ENCODE measurements at regions not wholly inside any gene's neighbourhood (a gene's known extent, or its start where the extent isn't known, plus 50 kb on each side); places are given as distances from the start of the nearest gene placed in this dataset.

GRCh38 chr4:126223784-126224407 is 909.1 kb downstream of the FAT4 start:
- DNase-seq (ENCODE audit: low read depth): no peak

DNA sequence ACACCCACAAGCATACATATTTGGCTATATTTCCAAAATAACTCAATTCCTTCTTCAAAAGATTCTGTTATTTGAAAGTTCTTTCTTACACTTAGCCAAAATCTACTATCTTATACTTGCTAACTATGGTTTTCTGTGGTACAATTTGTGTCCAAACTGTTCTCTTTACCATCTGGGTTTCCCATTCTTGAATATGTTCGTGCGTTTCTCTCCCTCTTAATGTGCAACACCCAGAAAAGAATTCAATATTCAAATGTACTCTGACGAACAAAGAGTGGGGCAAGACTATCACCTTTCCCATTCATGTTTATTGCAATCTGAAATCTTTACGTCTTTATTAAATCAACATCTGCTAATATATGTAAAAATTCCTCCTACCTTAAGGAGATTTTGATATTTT is 912.7 kb downstream of the FAT4 start:
- no peak for DNase-seq (ENCODE audit: low read depth)

DNA sequence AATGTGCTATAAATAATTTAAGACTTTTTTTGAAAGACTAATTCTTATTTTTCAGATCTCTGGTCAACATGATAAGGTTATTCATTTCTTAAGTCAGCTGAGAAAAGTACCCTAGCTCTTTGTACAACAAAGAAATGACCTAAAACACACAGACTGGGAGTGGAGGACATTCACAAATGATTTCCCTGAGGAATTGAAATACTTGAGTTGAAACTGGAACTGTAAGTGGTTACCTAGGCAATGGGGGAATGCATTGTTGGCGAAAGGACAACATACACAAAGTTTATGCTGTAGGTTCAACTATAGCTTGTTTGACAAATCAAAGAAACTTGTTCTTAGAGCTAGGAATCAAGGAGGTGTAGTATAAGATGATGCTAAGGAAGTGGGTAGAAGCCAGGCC is 915.5 kb downstream of the FAT4 start:
- no peak for DNase-seq (ENCODE audit: low read depth)

DNA sequence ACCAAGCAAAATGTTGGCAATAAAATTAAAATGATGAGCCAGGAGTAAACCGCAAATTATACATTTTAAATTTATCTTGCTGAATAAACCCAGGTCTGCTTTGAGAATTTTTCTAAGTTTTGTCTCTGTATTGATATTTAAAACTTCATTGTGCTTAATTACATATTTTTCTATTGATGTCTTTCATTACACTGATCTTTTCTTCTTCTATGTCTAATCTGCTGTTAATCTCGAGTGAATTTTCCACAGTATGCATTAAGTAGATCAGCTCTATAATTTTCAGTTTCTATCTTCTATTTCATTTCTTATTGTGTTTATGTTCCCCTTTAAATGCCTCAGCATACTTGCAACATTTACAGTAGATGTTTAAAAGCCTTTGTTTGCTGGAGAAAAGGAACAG is 918.7 kb downstream of the FAT4 start:
- DNase-seq (ENCODE audit: low read depth): no peak

DNA sequence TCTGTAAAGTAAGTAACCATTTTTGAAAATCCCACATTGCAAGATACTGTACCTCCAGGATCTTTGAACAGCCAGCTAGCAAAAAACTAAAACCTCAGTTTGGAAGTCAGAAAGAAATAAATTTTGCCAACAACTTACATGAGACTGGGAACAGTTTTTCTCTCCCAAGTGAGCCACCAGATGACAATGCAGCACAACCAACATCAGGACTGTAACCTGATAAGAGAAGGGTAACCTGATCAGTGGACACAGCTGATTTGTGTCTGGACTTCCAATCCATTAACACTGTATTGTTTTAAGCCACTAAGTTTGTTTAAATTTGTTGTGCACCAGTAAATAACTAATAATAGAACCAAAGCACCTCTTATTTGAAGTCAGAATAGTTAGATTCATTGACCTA is 923.3 kb downstream of the FAT4 start:
- no peak for DNase-seq (ENCODE audit: low read depth)

DNA sequence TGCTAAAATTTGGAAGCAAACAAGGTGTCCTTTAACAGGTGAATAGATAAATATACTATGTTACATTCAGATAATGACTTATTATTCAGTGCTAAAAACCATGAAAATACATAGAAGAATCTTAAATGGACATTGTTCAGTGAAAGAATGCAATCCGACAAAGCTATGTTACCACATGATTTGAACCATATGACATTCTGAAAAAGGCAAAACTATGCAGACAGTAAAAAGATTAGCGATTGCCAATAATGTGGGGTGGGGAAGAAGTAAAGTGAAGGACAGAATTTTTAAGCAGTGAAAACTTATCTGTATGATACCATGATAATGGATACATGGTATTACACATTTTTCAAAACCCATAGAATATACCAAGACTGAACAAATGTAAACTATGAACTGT is 926.9 kb downstream of the FAT4 start:
- DNase-seq (ENCODE audit: low read depth): no peak

GRCh38 chr4:126242679-126243390 is 928.1 kb downstream of the FAT4 start:
- DNase-seq (ENCODE audit: low read depth): no peak

DNA sequence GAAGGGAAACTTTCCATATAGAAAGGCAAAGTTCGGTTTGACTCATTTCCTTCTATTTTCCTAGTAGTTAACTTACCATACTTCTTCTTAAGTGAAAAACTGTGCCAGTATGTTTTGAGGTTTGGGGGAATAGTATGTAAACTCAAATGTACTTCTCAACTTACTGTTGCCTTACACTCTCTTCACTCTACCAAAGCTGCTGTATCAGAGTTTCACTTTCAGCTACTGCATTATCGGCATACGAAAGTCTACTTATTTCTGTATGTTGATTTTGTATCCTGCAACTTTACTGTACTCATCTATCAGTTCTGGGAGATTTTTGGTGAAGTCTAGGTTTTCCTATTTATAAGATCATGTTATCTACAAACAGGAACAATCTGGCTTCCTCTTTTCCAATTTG is 932.7 kb downstream of the FAT4 start:
- no peak for DNase-seq (ENCODE audit: low read depth)

GRCh38 chr4:126250006-126250405 is 935.3 kb downstream of the FAT4 start:
- DNase-seq (ENCODE audit: low read depth): no peak

DNA sequence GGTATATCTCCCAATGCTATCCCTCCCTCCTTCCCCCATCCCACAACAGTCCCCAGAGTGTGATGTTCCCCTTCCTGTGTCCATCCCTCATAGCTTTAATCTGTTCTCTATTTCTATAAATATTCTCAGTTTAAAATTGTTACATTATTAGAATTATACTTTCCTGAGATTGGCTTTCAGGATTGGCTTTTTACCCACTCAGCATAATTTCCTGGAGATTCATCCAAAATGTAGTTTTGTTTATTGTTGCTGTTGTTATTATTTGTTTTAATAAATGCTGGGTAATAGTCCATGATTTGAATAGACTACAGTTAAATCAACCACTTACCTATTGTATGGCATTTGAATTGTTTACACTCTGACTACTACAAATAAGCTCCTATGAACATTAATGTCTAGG is 936.4 kb downstream of the FAT4 start:
- no peak for DNase-seq (ENCODE audit: low read depth)

- DNase-seq (ENCODE audit: low read depth): no peak
Observed at GRCh38 chr4:126262665-126263064, 947.9 kb downstream of the FAT4 start.

DNA sequence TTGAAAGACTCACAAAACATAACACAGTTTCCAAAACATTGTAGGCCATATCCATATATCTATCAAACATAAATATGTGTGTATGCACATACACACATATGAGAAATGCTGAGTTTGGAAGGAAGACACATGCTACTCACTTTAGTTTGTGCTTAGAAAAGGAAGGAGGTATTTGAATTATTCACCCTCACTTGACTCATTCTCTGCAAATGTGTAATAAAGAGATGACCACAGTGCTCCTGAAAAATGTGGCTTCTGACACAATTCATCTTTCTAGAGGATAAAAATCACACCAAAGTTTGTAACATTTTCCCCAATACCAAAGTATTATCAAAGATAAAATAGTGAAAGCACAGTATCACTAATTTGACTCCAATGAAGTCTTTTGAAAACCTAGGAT is 950.1 kb downstream of the FAT4 start:
- DNase-seq (ENCODE audit: low read depth): no peak

DNA sequence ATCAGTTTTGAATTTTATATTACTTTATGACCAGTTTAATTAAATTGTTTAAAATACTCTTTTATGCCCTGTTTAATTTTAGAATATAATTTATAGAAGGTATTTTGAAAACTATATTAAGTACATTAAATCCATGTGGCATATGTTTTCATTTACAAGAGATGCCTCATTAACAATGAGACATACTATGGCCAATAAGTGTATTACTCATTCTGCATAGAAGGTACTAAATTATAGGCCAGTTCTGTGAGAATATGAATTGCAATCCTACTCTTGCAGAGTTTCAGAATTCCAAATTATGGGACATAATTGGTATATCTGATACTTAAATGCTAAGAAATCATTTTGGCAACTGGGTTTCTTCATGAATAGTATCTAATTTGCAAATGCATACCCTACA is 951.1 kb downstream of the FAT4 start:
- DNase-seq (ENCODE audit: low read depth): no peak

DNA sequence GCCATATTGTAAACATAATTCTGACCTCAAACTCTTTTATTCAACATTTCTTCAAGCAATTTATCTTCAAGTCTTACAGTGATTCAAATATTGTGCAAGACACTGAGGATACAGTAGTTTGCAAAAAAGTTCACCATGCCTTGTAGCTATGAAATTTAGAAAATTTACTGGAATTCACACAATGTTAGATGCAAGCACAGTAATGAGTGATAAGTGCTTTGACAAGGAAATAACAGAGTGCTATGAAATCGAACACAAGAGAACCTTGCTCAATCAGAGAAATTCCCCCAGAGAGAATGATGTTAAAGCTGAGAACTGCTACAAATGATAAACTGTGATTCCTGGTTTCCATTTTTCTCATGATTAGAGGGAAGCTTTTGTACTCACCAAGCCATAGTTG is 952.9 kb downstream of the FAT4 start:
- DNase-seq (ENCODE audit: low read depth): no peak

- no peak for DNase-seq (ENCODE audit: low read depth)
Observed at GRCh38 chr4:126268106-126268505, 953.4 kb downstream of the FAT4 start.

DNA sequence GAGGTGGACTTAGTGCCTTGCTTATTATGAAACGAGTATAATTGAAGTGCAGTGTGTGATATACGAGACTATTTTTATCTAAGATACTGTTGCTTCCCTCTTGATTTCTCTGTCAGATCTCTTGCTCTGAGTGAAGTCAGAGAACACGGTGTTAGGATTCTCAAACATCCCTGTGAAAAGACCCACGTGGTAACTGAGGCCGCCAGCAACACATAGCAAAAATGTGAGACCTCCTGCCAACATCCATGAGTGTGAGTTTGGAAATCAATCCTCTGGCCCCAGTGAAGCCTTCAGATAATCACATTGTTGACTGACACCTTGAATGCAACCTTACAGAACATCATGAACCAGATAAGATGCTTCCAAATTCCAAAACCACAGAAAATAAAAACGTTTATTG is 954.4 kb downstream of the FAT4 start:
- DNase-seq (ENCODE audit: low read depth): no peak

- DNase-seq (ENCODE audit: low read depth): no peak
Observed at GRCh38 chr4:126271292-126271691, 956.5 kb downstream of the FAT4 start.

GRCh38 chr4:126273746-126274145 is 959.0 kb downstream of the FAT4 start:
- no peak for DNase-seq (ENCODE audit: low read depth)

GRCh38 chr4:126291886-126292285 is 977.1 kb downstream of the FAT4 start:
- DNase-seq (ENCODE audit: low read depth): no peak

GRCh38 chr4:126298271-126298670 is 983.5 kb downstream of the FAT4 start:
- DNase-seq (ENCODE audit: low read depth): no peak

DNA sequence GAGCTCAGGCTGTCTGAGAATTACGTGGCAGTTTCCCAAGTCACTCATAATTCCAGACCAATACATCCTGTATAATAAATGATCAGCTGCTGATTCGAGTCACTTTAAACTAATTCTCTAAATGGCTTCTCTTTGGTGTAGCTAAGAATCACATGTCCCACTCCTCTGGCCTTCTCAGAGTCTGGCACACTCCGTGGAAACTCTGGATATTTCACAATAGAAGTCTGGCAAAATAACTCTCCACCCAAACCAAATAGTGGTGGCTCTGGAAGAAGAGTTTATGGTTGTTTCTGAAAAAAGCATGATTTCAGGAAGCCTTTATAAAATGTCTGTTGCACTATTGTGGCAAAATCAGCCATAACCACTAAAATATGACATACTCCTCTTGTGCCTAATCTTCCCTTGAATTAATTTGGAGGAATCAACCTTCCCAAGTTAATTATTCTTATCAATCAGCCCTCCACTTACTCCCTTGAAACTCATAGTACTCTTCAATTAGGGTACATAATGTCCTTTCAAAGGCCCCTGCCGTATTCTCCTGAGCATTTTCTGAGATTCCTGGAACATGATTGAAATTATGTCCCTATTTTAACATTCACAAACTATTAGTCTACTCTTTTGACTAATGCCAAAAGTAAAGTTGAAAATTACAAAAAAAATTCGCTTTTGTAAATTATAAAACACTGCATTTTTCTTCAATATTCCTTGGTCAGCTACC is 991.6 kb downstream of the FAT4 start:
- no peak for DNase-seq (ENCODE audit: low read depth)

GRCh38 chr4:126318376-126318775 is 1003.6 kb downstream of the FAT4 start:
- DNase-seq (ENCODE audit: low read depth): no peak

- no peak for DNase-seq (ENCODE audit: low read depth)
Observed at GRCh38 chr4:126328914-126329313, 1014.2 kb downstream of the FAT4 start.

DNA sequence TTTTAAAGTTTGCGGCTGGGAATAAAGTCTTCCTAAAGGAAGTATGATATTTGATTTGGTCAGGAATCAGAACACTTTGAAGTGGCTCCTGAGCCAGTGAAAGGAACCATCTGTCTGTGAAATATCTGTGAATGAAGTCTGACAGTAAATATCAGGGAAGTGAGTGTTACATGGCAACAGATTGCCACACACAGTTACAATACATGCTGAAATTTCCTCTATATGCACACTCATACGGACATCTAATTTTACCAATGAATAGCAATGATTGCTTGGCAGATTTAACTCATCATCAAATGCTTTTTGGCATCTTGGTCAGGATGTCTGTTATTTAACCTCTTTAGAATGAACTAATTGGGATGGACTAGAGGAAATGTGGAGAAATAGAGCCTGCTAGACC is 1023.8 kb downstream of the FAT4 start:
- DNase-seq (ENCODE audit: low read depth): no peak

All from activated T-cell treated with anti-CD3 and anti-CD28 coated beads for 24 hours (primary cell).